CD8-positive, alpha-beta memory T cell (primary cell): ENCODE measurements at regions not wholly inside any gene's neighbourhood (a gene's known extent, or its start where the extent isn't known, plus 50 kb on each side); places are given as distances from the start of the nearest gene placed in this dataset.
"Not testable (repeated sequence)": the region's sequence is repeated elsewhere in the genome, so short reads cannot be mapped to it uniquely, and the experiment has no call there.

Source experiments
- CTCF ChIA-PET: fragments of 350-600 bp; sonication (Branson Sonifier 250); formaldehyde crosslinking; loops from one replicate; lab custom pipeline; 2021; ENCODE audit warnings: antibody characterized with exemption; lab: Charles Lee
- POLR2A ChIA-PET: fragments of 350-600 bp; sonication (Branson Sonifier 250); formaldehyde crosslinking; loops from one replicate; lab custom pipeline; 2021; ENCODE audit warnings: antibody characterized with exemption; lab: Charles Lee
- DNase-seq, 5 donors: peaks; one replicate each; pipeline versions ENCODE4 v3.0.0 to v3.0.0-alpha.2; 2020 to 2022; ENCODE audit warnings: mixed read lengths in 1 of 5
- H3K27ac ChIP-seq: one replicate; pipeline ENCODE4 v1.7.0; 2013; ENCODE audit warnings: low read depth, mild to moderate bottlenecking, low read length, moderate library complexity
- H3K27me3 ChIP-seq: 2 replicates; pipeline ENCODE4 v1.7.0; 2013; ENCODE audit warnings: low read length, mild to moderate bottlenecking; ENCODE audit not compliant: insufficient read depth, poor library complexity, severe bottlenecking
- H3K36me3 ChIP-seq: 2 replicates; pipeline ENCODE4 v1.7.0; 2013; ENCODE audit warnings: mild to moderate bottlenecking, low read length, moderate library complexity; ENCODE audit not compliant: insufficient read depth
- H3K4me1 ChIP-seq: 2 replicates; pipeline ENCODE4 v1.7.0; 2013; ENCODE audit warnings: mild to moderate bottlenecking, low read length, moderate library complexity; ENCODE audit not compliant: insufficient read depth
- H3K4me3 ChIP-seq: 2 replicates; pipeline ENCODE4 v1.7.0; 2013; ENCODE audit warnings: mild to moderate bottlenecking, low read length
- H3K9me3 ChIP-seq: 2 replicates; pipeline ENCODE4 v1.7.0; 2013; ENCODE audit warnings: mild to moderate bottlenecking, low read length
- H3K27ac Mint-ChIP-seq, 8 donors: one replicate each; pipeline ENCODE4 v1.8.0; 2020 to 2021; ENCODE audit warnings: mixed read lengths in 8 of 8, mild to moderate bottlenecking in 6 of 8, inconsistent platforms in 3 of 8, moderate library complexity in 3 of 8
- H3K27me3 Mint-ChIP-seq, 2 donors: one replicate each; pipeline ENCODE4 v1.8.0; 2020 to 2021; ENCODE audit warnings: mixed read lengths in 2 of 2, mild to moderate bottlenecking in 1 of 2, moderate library complexity in 1 of 2
- H3K36me3 Mint-ChIP-seq, 3 donors: one replicate each; pipeline ENCODE4 v1.8.0; 2020 to 2021; ENCODE audit warnings: mixed read lengths in 3 of 3, inconsistent platforms in 1 of 3, mild to moderate bottlenecking in 1 of 3
- H3K4me1 Mint-ChIP-seq, 3 donors: one replicate each; pipeline ENCODE4 v1.8.0; 2020 to 2021; ENCODE audit warnings: mixed read lengths in 3 of 3, inconsistent platforms in 1 of 3, mild to moderate bottlenecking in 1 of 3
- H3K4me3 Mint-ChIP-seq, 7 donors: one replicate each; pipeline ENCODE4 v1.8.0; 2020 to 2021; ENCODE audit warnings: mixed read lengths in 7 of 7, mild to moderate bottlenecking in 6 of 7, moderate library complexity in 4 of 7, inconsistent platforms in 2 of 7
- H3K9me3 Mint-ChIP-seq, 5 donors: one replicate each; pipeline ENCODE4 v1.8.0; 2020 to 2022; ENCODE audit warnings: mixed read lengths in 5 of 5, mild to moderate bottlenecking in 3 of 5, moderate library complexity in 2 of 5, inconsistent platforms in 1 of 5

GRCh38 chr7:3138206-3138605 lies 94.5 kb upstream of the CARD11 start:
- H3K27ac Mint-ChIP-seq: no peak overlapping the region
- H3K27me3 ChIP-seq: no peaks in the 10 kb centered on the region
- H3K36me3 Mint-ChIP-seq: peaks cover 0 to 2% (median 0%) of the 10 kb centered on the region in 3 donors
- ChIA-PET POLR2A (no interaction called here), CTCF (interaction anchor here (0.6 to 2.4 kb wide), 2 partner anchors 73 to 243 kb away, joined by 3 to 8 read pairs; no protein-coding TSS in a partner anchor)
- no peaks in the 10 kb centered on the region for H3K27me3 Mint-ChIP-seq
- no peaks in the 10 kb centered on the region for H3K36me3 ChIP-seq
- no peaks in the 10 kb centered on the region for H3K9me3 Mint-ChIP-seq
- H3K9me3 ChIP-seq: no peaks in the 10 kb centered on the region
- H3K4me3 ChIP-seq: no peak overlapping the region
- no peaks in the 10 kb centered on the region for H3K4me1 ChIP-seq
- no peaks in the 10 kb centered on the region for H3K4me1 Mint-ChIP-seq
- no peak overlapping the region for H3K4me3 Mint-ChIP-seq
- H3K27ac ChIP-seq: no peak overlapping the region
- DNase-seq: no peak

GRCh38 chr7:3138997-3139396 lies 95.3 kb upstream of the CARD11 start:
- Mint-ChIP-seq H3K27ac (no peak overlapping the region), H3K27me3 (no peaks in the 10 kb centered on the region), H3K9me3 (no peaks in the 10 kb centered on the region), H3K4me1 (no peaks in the 10 kb centered on the region), H3K4me3 (no peak overlapping the region), H3K36me3 (peaks cover 0 to 2% (median 0%) of the 10 kb centered on the region in 3 donors)
- no peaks in the 10 kb centered on the region for H3K9me3 ChIP-seq
- no peak overlapping the region for H3K27ac ChIP-seq
- ChIA-PET POLR2A (no interaction called here), CTCF (interaction anchor here (0.6 kb wide), 1 partner anchor 244 kb away, joined by 3 read pairs; no protein-coding TSS in a partner anchor)
- no peak for DNase-seq
- H3K27me3 ChIP-seq: no peaks in the 10 kb centered on the region
- H3K4me1 ChIP-seq: no peaks in the 10 kb centered on the region
- H3K4me3 ChIP-seq: no peak overlapping the region
- no peaks in the 10 kb centered on the region for H3K36me3 ChIP-seq

- POLR2A ChIA-PET: no interaction called here
- H3K4me3 Mint-ChIP-seq: no peak overlapping the region
- no peaks in the 10 kb centered on the region for H3K4me1 Mint-ChIP-seq
- Histone ChIP-seq H3K27ac (no peak overlapping the region), H3K9me3 (no peaks in the 10 kb centered on the region), H3K4me1 (no peaks in the 10 kb centered on the region), H3K36me3 (no peaks in the 10 kb centered on the region), H3K4me3 (no peak overlapping the region), H3K27me3 (no peaks in the 10 kb centered on the region)
- CTCF ChIA-PET: no interaction called here
- no peaks in the 10 kb centered on the region for H3K9me3 Mint-ChIP-seq
- no peak overlapping the region for H3K27ac Mint-ChIP-seq
- no peak for DNase-seq
- no peaks in the 10 kb centered on the region for H3K27me3 Mint-ChIP-seq
- peaks cover 0 to 2% (median 0%) of the 10 kb centered on the region in 3 donors for H3K36me3 Mint-ChIP-seq
These were observed 97.2 kb upstream of the CARD11 start for GRCh38 chr7:3140834-3141233.

- no peaks in the 10 kb centered on the region for H3K4me1 ChIP-seq
- H3K4me3 ChIP-seq: no peak overlapping the region
- Mint-ChIP-seq H3K4me1 (no peaks in the 10 kb centered on the region), H3K4me3 (no peak overlapping the region), H3K27ac (no peak overlapping the region), H3K36me3 (peaks cover 0 to 2% (median 0%) of the 10 kb centered on the region in 3 donors), H3K27me3 (no peaks in the 10 kb centered on the region), H3K9me3 (no peaks in the 10 kb centered on the region)
- no peak for DNase-seq
- ChIA-PET CTCF (no interaction called here), POLR2A (no interaction called here)
- no peak overlapping the region for H3K27ac ChIP-seq
- no peaks in the 10 kb centered on the region for H3K27me3 ChIP-seq
- H3K9me3 ChIP-seq: no peaks in the 10 kb centered on the region
- no peaks in the 10 kb centered on the region for H3K36me3 ChIP-seq
These were observed 97.7 kb upstream of the CARD11 start for GRCh38 chr7:3141326-3141725.

DNA sequence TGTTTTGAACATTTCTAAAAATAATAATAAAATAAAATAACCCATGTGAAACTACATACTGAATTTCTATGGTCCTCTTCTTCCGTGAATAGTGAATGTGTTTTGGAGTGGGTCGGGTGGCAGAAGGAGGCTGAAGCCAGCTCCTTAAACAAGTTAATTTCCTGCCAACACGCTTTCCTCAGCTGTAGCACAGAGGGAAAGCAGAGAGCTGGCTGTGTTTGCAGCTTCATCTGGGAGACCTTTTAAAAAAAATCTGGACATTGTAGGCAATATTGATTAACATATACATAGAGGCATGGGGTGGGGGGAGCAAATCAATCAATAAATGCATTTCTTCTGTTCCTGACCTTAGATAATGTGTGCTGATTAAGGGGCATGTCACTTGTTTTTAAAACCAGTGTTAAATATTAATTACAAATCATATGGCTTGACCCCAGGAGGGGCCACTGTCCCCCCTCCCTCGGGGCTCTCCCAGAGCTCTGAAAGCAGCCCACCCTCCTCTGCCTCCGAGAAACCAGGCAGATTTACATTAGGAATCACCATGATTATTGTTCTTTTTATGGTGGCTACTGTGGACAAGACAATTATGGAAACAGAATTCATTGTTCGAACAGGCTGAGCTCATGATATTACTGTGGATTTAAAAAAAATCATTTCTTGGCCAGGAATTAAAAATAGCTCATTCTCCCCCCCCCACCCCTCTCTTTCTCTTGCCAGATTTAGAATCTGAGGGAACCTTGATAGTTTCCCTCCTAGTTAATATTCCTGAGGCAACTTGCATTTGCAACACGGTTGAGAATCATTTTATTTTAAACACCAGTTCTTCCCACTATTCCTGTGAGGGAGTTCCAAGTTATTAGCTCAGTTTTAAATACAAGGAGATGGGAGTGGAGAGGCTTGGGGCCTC lies 100.5 kb upstream of the CARD11 start:
- H3K9me3 ChIP-seq: no peaks in the 10 kb centered on the region
- CTCF ChIA-PET: interaction anchor here (1.0 to 3.7 kb wide), 3 partner anchors 11 to 79 kb away, joined by 3 to 17 read pairs (median 3); no protein-coding TSS in a partner anchor

DNA sequence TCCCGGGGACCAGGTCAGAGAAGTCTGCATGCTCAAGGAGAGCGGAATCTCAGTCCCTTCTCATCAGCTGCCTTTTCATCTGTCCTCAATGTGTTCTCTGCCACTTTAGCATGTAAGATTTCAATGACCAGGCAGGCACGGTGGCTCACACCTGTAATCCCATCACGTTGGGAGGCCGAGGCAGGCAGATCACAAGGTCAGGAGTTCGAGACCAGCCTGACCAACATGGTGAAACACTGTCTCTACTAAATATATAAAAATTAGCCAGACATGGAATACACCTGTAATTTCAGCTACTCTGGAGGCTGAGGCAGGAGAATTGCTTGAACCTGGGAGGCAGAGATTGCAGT lies 101.1 kb upstream of the CARD11 start:
- H3K4me1 Mint-ChIP-seq, H3K4me3 ChIP-seq, H3K27me3 Mint-ChIP-seq, H3K27ac ChIP-seq, H3K4me1 ChIP-seq, H3K9me3 Mint-ChIP-seq, H3K27me3 ChIP-seq, H3K9me3 ChIP-seq, H3K36me3 ChIP-seq, H3K4me3 Mint-ChIP-seq, H3K36me3 Mint-ChIP-seq, POLR2A ChIA-PET, DNase-seq: not testable (repeated sequence)
- H3K27ac Mint-ChIP-seq: peak overlapping the region in 2 of 8 donors; percentile 6 to 32
- CTCF ChIA-PET: interaction anchor here (1.0 to 3.7 kb wide), 3 partner anchors 10 to 80 kb away, joined by 3 to 17 read pairs (median 3); no protein-coding TSS in a partner anchor

More for the DNA sequence above, 100.5 kb upstream of the CARD11 start:
- Histone ChIP-seq H3K36me3 (no peaks in the 10 kb centered on the region), H3K4me3 (no peak overlapping the region), H3K27ac (no peak overlapping the region), H3K4me1 (no peaks in the 10 kb centered on the region), H3K27me3 (no peaks in the 10 kb centered on the region)
- H3K4me3 Mint-ChIP-seq: no peak overlapping the region
- POLR2A ChIA-PET: no interaction called here
- no peaks in the 10 kb centered on the region for H3K9me3 Mint-ChIP-seq
- H3K27me3 Mint-ChIP-seq: peaks cover 0 to 3% of the 10 kb centered on the region in 2 donors
- peak overlapping the region in 2 of 8 donors; percentile 6 to 32 for H3K27ac Mint-ChIP-seq
- DNase-seq: no peak
- no peaks in the 10 kb centered on the region for H3K36me3 Mint-ChIP-seq
- H3K4me1 Mint-ChIP-seq: peaks cover 0 to 8% (median 3%) of the 10 kb centered on the region in 3 donors

- CTCF ChIA-PET: interaction anchor here (3.7 kb wide), 1 partner anchor 9 kb away, joined by 17 read pairs; no protein-coding TSS in a partner anchor
- no peaks in the 10 kb centered on the region for H3K4me1 ChIP-seq
- H3K36me3 ChIP-seq: no peaks in the 10 kb centered on the region
- Mint-ChIP-seq H3K4me1 (peaks cover 0 to 8% (median 3%) of the 10 kb centered on the region in 3 donors), H3K27ac (peak overlapping the region in 1 of 8 donors; percentile 12), H3K36me3 (no peaks in the 10 kb centered on the region), H3K4me3 (no peak overlapping the region), H3K27me3 (peaks cover 2 to 3% of the 10 kb centered on the region in 2 donors), H3K9me3 (no peaks in the 10 kb centered on the region)
- no peak for DNase-seq
- POLR2A ChIA-PET: interaction anchor here (0.7 kb wide), 1 partner anchor 124 kb away, joined by 4 read pairs; no protein-coding TSS in a partner anchor
- no peak overlapping the region for H3K27ac ChIP-seq
- no peak overlapping the region for H3K4me3 ChIP-seq
- H3K9me3 ChIP-seq: no peaks in the 10 kb centered on the region
- H3K27me3 ChIP-seq: no peaks in the 10 kb centered on the region
These were observed 103.0 kb upstream of the CARD11 start for GRCh38 chr7:3146571-3147226.

DNA sequence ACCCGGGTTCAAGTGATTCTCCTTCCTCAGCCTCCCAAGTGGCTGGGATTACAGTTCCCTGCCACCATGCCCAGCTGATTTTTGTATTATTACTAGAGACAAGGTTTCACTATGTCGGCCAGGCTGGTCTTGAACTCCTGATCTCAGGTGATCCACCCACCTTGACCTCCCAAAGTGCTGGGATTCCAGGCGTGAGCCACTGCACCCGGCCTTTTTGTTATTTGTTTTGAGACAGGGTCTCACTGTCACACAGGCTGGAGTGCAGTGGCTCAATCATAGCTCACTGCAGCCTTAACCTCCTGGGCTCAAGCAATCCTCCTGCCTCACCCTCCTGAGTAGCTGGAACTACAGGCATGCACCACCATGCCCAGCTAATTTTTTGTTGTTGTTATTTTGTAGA lies 104.8 kb upstream of the CARD11 start:
- H3K4me3 ChIP-seq, POLR2A ChIA-PET, H3K36me3 ChIP-seq: not testable (repeated sequence)

More for the DNA sequence above, 104.8 kb upstream of the CARD11 start:
- H3K4me1 Mint-ChIP-seq, H3K27ac ChIP-seq, H3K4me1 ChIP-seq, H3K27me3 ChIP-seq, H3K27me3 Mint-ChIP-seq, H3K9me3 ChIP-seq, H3K4me3 Mint-ChIP-seq, H3K9me3 Mint-ChIP-seq, DNase-seq, CTCF ChIA-PET, H3K36me3 Mint-ChIP-seq: not testable (repeated sequence)
- peak overlapping the region in 1 of 8 donors; percentile 36 for H3K27ac Mint-ChIP-seq
